GM10266 (cell line): ENCODE measurements at regions not wholly inside any gene's neighbourhood (a gene's known extent, or its start where the extent isn't known, plus 50 kb on each side); places are given as distances from the start of the nearest gene placed in this dataset.

Experiments used
- DNase-seq: peaks from one replicate; pipeline ENCODE4 v3.0.0; 2012; ENCODE audit errors: extremely low spot score
- TF ChIP-seq, protein P1 (sequence below): IDR thresholded peaks from 2 replicates; pipeline ENCODE4 v1.5.1; 2012; ENCODE audit warnings: mild to moderate bottlenecking, low read depth; ENCODE audit not compliant: control insufficient read depth, insufficient read depth; ENCODE audit errors: missing control alignments

DNA sequence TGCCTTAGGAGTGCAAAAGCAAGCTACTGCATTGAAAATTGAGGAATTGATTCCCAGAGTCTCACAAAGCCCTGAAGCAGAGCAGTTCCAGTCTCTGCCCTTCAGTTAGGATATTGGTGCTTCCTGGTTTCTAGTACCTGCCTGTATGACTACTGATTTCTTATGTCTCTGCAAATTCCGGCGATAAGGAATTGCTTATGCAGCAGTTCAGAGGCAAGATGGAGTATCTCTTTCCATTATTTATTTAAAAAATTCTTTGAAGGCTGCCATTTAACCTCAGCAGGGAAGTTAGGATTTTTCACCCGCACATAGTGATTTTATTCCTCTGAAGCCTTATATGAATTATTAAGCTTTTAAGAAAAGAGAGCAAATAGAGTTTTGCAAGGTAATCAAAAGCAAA lies 184.9 kb upstream of the SSTR1 start:
- TF ChIP-seq, protein P1, sequence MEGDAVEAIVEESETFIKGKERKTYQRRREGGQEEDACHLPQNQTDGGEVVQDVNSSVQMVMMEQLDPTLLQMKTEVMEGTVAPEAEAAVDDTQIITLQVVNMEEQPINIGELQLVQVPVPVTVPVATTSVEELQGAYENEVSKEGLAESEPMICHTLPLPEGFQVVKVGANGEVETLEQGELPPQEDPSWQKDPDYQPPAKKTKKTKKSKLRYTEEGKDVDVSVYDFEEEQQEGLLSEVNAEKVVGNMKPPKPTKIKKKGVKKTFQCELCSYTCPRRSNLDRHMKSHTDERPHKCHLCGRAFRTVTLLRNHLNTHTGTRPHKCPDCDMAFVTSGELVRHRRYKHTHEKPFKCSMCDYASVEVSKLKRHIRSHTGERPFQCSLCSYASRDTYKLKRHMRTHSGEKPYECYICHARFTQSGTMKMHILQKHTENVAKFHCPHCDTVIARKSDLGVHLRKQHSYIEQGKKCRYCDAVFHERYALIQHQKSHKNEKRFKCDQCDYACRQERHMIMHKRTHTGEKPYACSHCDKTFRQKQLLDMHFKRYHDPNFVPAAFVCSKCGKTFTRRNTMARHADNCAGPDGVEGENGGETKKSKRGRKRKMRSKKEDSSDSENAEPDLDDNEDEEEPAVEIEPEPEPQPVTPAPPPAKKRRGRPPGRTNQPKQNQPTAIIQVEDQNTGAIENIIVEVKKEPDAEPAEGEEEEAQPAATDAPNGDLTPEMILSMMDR, result no peak
- DNase-seq, result no peak

DNA sequence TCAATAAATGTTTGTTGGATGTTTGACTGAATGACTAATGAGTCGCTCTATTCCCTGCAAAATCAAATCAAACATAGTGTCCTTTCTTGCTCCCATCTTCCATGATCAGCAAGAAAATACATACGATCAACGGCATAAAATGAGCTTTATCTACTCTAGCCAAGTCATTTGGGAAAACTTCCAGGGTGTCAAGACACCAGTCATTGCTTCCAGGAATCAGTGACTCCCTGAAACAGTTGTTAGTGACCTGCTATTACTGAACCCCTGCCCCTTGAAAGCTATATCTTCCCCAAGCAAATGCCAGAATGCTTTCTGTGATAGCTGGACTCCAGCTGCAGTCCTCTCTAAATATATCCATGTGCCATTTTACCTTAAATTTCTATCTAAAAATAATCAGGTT lies 169.5 kb upstream of the SSTR1 start:
- no peak for DNase-seq
- TF ChIP-seq, protein P1, result no peak

DNA sequence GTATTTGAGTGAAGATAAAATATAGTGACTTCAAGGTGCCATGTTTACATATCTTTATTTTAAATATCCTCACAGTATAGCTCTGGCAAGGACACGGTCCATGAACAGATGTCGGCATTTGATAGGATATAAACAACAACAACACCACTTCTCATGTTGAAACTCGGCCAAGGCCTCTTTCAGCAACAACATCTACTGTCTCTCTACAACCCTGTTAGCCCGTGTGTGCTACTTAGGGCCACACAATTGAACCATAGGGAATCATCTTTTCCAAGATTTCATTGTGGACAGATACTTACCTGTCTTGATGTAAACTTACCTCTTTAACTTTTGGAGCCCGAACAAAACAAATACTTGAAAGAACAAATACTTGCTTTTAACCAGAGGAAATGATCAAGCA lies 168.7 kb upstream of the SSTR1 start:
- DNase-seq, result no peak
- TF ChIP-seq, protein P1, result no peak

DNA sequence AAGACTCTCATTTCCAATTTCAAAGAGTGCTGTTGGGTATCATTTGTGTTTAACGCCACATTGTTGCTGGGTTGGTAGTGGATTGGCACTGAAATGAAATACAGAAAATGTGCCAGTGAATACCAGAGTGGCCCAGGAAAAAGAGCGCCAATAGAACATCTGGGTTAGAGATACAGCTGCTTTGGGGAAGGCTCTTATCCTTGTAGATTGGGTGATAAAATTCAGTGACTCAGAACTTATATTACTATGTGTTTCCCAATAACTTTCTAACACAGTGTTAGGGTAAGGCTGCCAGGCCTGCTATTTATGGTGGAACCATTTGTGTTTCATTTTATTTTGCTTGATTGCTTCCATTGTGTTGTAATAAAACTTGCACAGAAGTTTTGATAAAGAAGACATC lies 168.2 kb upstream of the SSTR1 start:
- no peak for DNase-seq
- TF ChIP-seq, protein P1, result no peak

DNA sequence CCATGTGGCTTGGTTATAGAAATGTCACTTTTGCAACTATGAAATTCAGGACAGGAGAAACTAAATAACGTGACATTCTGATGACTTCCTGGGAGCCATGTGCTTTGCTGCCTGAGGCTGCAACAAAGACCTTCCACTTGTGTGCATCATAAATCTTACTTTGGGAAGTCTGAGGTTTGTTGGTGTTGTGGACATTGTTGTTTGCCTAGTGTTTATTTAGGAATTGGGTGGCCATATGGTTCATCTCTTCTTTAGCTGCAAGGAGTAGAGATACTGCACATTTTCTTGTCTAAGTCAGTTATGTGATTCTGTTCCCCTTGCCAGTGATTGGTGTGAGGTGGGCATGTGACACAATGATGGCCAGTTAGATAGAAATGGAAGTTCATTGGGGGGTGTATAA lies 167.3 kb upstream of the SSTR1 start:
- TF ChIP-seq, protein P1, result no peak
- DNase-seq, result no peak

DNA sequence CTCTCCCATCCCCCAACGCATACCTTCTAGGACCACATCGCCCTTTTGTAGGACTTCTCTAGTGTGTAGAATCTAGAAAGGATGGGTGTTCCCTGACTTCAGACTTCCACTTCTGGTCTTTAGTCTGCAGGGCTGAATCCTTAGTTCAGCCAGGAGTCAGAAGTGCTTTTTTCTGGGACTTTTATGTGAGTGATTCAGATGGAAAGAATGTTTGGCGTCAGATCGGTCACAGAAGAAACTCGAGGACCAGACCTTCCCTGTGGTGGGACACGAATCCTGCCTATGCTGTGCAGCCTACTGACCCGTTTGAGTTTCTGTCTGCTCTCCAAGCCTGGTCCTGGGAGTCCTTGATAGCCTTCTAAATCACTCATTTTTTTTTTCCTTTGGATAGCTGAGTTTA lies 165.4 kb upstream of the SSTR1 start:
- TF ChIP-seq, protein P1, result no peak
- no peak for DNase-seq

DNA sequence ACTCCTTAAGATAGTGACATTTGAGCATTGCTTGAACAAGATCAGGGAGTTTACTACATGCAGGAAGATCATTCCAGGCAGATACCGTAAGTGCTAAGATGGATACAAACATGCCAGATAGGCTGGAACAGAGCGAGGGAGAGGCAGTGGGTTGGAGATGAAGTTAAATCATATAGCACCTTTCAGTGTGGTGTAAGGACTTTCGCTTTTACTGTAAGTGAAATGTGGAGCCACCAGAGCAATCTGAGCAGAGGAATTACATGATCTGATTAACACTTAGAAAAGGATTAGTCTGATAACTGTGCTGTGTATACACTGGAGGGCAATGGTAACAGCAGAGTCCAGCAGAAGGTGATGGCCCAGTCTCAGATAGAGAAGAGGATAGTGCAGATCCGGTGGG lies 163.0 kb upstream of the SSTR1 start:
- no peak for DNase-seq
- TF ChIP-seq, protein P1, result no peak

DNA sequence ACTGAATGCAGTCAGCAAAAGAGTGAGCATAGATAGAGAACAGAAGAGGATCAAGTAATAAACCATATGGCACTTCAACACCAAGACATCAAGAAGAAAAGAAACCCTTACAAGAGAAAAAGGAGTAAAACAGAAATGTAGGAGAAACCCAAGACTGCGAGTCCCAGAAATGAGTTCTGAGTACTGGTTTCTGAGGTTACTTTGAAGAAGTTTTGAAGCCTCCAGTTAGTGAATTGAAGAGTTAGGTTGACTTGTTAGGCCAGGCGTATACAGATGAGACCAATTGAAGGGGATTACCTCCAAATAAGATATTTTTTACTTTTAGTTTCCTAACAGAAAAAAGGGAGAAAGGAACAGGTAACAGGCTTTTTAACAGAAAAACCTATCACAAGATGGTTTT lies 162.2 kb upstream of the SSTR1 start:
- TF ChIP-seq, protein P1, result no peak
- DNase-seq, result no peak
